ENCODE measurements at regions not wholly inside any gene's neighbourhood (a gene's known extent, or its start where the extent isn't known, plus 50 kb on each side); places are given as distances from the start of the nearest gene placed in this dataset.

DNA sequence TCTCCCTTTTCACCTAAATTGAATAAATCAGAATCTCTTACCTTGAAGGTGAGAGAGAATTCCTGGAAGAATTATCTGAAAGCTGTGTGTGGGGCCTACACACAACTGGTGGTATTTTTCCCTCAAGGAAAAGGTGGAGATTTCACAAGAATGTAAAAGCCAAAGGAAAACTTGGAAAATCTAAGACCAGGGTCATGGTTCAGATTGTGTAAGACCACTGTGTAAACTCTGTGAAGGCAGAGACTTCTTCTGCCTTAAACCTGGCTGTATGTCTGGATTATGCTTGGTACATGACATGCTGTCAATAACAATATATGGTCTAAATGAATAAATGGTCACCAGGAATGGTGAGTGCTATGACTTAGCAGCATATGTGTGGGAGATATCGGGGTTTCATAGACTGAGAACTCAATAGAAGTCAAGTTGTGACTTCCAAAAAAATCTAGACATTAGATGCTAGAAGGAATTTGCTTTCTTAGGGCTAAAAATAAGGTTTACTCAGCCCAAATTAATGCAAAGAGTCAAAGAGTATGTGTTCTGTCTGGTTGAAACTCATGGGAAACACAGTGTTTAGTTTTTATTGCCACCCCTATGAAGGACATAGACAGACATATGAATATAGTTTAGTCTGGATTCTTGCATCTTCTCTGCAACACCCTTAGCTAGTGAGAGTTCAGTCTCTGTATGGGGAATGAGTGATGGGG, 163.7 kb downstream of the SNAPC1 start:
- H3K4me3 ChIP-seq (ENCODE audit: low read depth, low read length): no peak overlapping the region
- DNase-seq (ENCODE audit: low read depth, low spot score): peak; percentile 16
- in situ Hi-C loops (cut with HindIII; ENCODE audit: low sequenced_read_pairs): no loop called here
- no peak for TF ChIP-seq CTCF (IDR thresholded peaks at IDR 0.05; ENCODE audit: low read depth, low read length)

GRCh38 chr14:61927060-61927459, 164.8 kb downstream of the SNAPC1 start:
- DNase-seq (ENCODE audit: low read depth, low spot score): peak; percentile 60
- TF ChIP-seq CTCF (IDR thresholded peaks at IDR 0.05; ENCODE audit: low read depth, low read length): no peak
- H3K4me3 ChIP-seq (ENCODE audit: low read depth, low read length): no peak overlapping the region
- in situ Hi-C loops (cut with HindIII; ENCODE audit: low sequenced_read_pairs): no loop called here

- no peak for TF ChIP-seq CTCF (IDR thresholded peaks at IDR 0.05; ENCODE audit: low read depth, low read length)
- in situ Hi-C loops (cut with HindIII; ENCODE audit: low sequenced_read_pairs): no loop called here
- peak; percentile 63 for DNase-seq (ENCODE audit: low read depth, low spot score)
- H3K4me3 ChIP-seq (ENCODE audit: low read depth, low read length): no peak overlapping the region
Measured at GRCh38 chr14:61927520-61927919, 165.3 kb downstream of the SNAPC1 start.

- DNase-seq (ENCODE audit: low read depth, low spot score): no peak
- no peak for TF ChIP-seq CTCF (IDR thresholded peaks at IDR 0.05; ENCODE audit: low read depth, low read length)
- no peak overlapping the region for H3K4me3 ChIP-seq (ENCODE audit: low read depth, low read length)
- in situ Hi-C loops (cut with HindIII; ENCODE audit: low sequenced_read_pairs): no loop called here
Measured at GRCh38 chr14:61928300-61928699, 166.1 kb downstream of the SNAPC1 start.

GRCh38 chr14:61928701-61929100, 166.5 kb downstream of the SNAPC1 start:
- H3K4me3 ChIP-seq (ENCODE audit: low read depth, low read length): no peak overlapping the region
- no peak for DNase-seq (ENCODE audit: low read depth, low spot score)
- no peak for TF ChIP-seq CTCF (IDR thresholded peaks at IDR 0.05; ENCODE audit: low read depth, low read length)
- in situ Hi-C loops (cut with HindIII; ENCODE audit: low sequenced_read_pairs): no loop called here

DNA sequence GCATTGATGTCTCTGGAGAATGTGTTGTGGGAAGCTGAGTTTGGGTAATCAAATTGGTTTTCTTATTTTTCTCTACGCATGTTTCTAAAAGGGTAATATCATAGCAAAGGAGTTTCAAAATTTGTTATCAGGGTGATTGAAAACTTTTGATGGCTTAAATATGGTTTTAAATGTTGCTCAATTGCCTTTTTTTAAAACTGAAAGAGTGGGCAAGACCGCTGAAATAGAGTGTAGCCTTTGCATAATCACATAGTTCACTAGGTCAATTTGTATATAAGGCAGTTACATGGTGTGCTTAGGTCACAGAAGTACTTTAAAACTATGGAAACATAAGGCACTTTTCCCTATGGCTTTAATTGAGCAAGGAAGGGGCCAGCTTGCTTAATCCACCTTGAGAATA, 167.4 kb downstream of the SNAPC1 start:
- no peak for TF ChIP-seq CTCF (IDR thresholded peaks at IDR 0.05; ENCODE audit: low read depth, low read length)
- no peak overlapping the region for H3K4me3 ChIP-seq (ENCODE audit: low read depth, low read length)
- in situ Hi-C loops (cut with HindIII; ENCODE audit: low sequenced_read_pairs): no loop called here
- DNase-seq (ENCODE audit: low read depth, low spot score): no peak
